GM06990 (cell line): ENCODE measurements at regions not wholly inside any gene's neighbourhood (a gene's known extent, or its start where the extent isn't known, plus 50 kb on each side); places are given as distances from the start of the nearest gene placed in this dataset.

ENCODE experiments used
- DNase-seq: peaks from one replicate; pipeline ENCODE4 v3.0.0-alpha.2; 2011; ENCODE audit not compliant: insufficient read length; ENCODE audit errors: extremely low read depth
- H3K27me3 ChIP-seq: replicated peaks from 2 replicates; pipeline ENCODE4 v1.6.0; 2011; ENCODE audit warnings: low read length; ENCODE audit not compliant: control insufficient read depth, insufficient read depth
- H3K36me3 ChIP-seq: 2 replicates; pipeline ENCODE4 v1.5.1; 2011; ENCODE audit warnings: low read length; ENCODE audit not compliant: control insufficient read depth, insufficient read depth
- H3K4me3 ChIP-seq: replicated peaks from 2 replicates; pipeline ENCODE4 v1.5.1; 2011; ENCODE audit warnings: low read depth, mild to moderate bottlenecking, control low read depth, low read length
- CTCF ChIP-seq: IDR thresholded peaks from 2 replicates; pipeline ENCODE4 v1.5.1; 2011; ENCODE audit warnings: low read length, control low read depth, mild to moderate bottlenecking, inconsistent platforms; ENCODE audit not compliant: insufficient read depth, poor library complexity, severe bottlenecking

DNA sequence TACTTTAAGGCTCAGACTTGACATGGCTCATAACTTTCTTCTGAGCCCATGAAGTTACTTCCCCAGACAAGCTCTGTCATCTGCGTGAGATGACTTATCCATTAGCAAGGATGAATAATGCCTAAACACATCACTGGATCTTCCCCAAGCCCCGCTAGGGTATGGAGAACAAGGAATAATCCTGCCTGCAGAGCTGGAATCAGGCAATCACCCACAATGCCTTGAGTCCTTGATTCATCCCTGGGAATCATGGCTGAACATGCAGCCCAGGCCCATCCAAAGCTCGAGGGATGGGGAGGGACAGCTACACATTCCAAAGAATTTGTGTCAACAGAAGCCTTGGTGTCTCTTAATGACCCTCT lies 131.7 kb downstream of the PSMG1 start:
- H3K4me3 ChIP-seq, result no peak overlapping the region
- TF ChIP-seq CTCF, result no peak
- DNase-seq, result no peak
- H3K36me3 ChIP-seq, result no peaks in the 10 kb centered on the region
- H3K27me3 ChIP-seq, result no peaks in the 10 kb centered on the region; the same call in none of the 2 replicates

GRCh38 chr21:39050841-39051587 lies 132.2 kb downstream of the PSMG1 start:
- Histone ChIP-seq H3K4me3 (no peak overlapping the region), H3K36me3 (no peaks in the 10 kb centered on the region), H3K27me3 (no peaks in the 10 kb centered on the region; the same call in 1 of the 2 replicates)
- no peak for TF ChIP-seq CTCF
- DNase-seq, result no peak

GRCh38 chr21:39048574-39048973 lies 134.7 kb downstream of the PSMG1 start:
- Histone ChIP-seq H3K27me3 (no peaks in the 10 kb centered on the region), H3K36me3 (no peaks in the 10 kb centered on the region), H3K4me3 (no peak overlapping the region)
- TF ChIP-seq CTCF, result no peak
- no peak for DNase-seq

- no peak for TF ChIP-seq CTCF
- Histone ChIP-seq H3K4me3 (no peak overlapping the region), H3K27me3 (no peaks in the 10 kb centered on the region), H3K36me3 (no peaks in the 10 kb centered on the region)
- DNase-seq, result no peak
These were observed 135.2 kb downstream of the PSMG1 start for GRCh38 chr21:39048064-39048463.

DNA sequence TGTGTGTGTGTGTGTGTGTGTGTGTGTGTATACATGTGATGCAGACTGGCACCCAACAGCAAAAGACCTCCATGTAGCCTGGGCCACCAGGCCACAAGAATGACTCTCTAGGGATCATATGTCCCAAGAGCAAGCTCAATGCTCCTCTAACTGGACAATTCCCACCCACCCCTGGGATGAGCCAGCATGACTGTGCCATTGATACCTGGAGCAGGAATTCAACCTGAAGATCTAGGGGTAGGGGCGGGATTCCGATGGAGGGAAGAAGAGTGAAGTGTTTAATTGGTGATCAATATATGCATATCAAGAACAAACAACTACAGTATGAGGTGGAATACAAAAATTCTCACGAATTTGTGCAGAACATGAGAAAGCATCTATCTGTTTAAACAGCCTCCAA lies 136.2 kb downstream of the PSMG1 start:
- no peaks in the 10 kb centered on the region for H3K36me3 ChIP-seq
- DNase-seq, result no peak
- no peak for TF ChIP-seq CTCF
- no peaks in the 10 kb centered on the region for H3K27me3 ChIP-seq
- H3K4me3 ChIP-seq, result no peak overlapping the region
